ENCODE measurements at regions not wholly inside any gene's neighbourhood (a gene's known extent, or its start where the extent isn't known, plus 50 kb on each side); places are given as distances from the start of the nearest gene placed in this dataset.

DNA sequence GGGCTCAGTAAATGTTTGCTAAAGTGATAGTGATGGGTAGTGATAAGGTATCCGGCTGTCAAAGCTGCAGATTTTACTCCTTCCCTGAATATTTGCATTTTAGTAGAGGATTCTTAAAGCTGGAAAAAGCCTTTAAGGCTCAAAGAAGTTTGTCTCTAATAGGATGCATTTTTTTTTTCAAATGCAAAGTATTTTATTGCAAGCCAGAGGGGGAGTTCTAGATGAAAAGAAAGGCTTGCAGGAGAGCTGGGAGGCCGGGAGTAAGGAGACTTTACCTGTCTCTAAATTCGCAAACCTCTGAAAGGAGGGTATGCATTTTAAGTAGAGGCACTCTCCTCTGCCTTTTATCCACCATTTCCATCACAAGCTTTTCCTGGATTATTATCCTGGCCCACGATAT, 100.7 kb upstream of the FNDC3A start:
- 82% methylated on average over 4 of the region's 4 CpGs for WGBS (ENCODE audit: low lambda C conversion rate)
- CTCF ChIA-PET: interaction anchor here (1.3 kb wide), 1 partner anchor 30 kb away, joined by 3 read pairs; no protein-coding TSS in a partner anchor
- POLR2A ChIA-PET: no interaction called here

GRCh38 chr13:48876289-48876688, 99.4 kb upstream of the FNDC3A start:
- no peak overlapping the region for H3K9ac ChIP-seq
- H3K27me3 ChIP-seq (ENCODE audit: insufficient read depth): no peaks in the 10 kb centered on the region
- no peak overlapping the region for H2AFZ ChIP-seq (ENCODE audit: low read depth)
- TF ChIP-seq MXI1 (IDR thresholded peaks at IDR 0.05; ENCODE audit: low read depth, low read length): no peak
- TF ChIP-seq EZH2phosphoT487 (IDR thresholded peaks at IDR 0.05; ENCODE audit: borderline replicate concordance, low read depth): no peak
- TF ChIP-seq, protein P1, sequence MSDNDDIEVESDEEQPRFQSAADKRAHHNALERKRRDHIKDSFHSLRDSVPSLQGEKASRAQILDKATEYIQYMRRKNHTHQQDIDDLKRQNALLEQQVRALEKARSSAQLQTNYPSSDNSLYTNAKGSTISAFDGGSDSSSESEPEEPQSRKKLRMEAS (IDR thresholded peaks at IDR 0.05; ENCODE audit: low read depth): no peak
- no peak for TF ChIP-seq TCF12 (IDR thresholded peaks at IDR 0.05)
- TF ChIP-seq JUND (IDR thresholded peaks at IDR 0.05): no peak
- no peak for TF ChIP-seq TEAD4 (IDR thresholded peaks at IDR 0.05; ENCODE audit: borderline replicate concordance, insufficient read depth)
- TF ChIP-seq, protein P2, sequence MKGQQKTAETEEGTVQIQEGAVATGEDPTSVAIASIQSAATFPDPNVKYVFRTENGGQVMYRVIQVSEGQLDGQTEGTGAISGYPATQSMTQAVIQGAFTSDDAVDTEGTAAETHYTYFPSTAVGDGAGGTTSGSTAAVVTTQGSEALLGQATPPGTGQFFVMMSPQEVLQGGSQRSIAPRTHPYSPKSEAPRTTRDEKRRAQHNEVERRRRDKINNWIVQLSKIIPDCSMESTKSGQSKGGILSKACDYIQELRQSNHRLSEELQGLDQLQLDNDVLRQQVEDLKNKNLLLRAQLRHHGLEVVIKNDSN (IDR thresholded peaks at IDR 0.05; ENCODE audit: borderline replicate concordance, low read depth): no peak
- no peak for TF ChIP-seq RXRA (IDR thresholded peaks at IDR 0.05; ENCODE audit: borderline replicate concordance, low read depth)
- no peak for TF ChIP-seq NRF1 (IDR thresholded peaks at IDR 0.05; ENCODE audit: low read depth, low read length)
- DNase-seq: no peak
- POLR2A ChIA-PET: no interaction called here
- no peaks in the 10 kb centered on the region for H3K79me2 ChIP-seq (ENCODE audit: insufficient read depth)
- H3K4me3 ChIP-seq (ENCODE audit: low read depth in 2 of 2, low read length in 1 of 2): no peak overlapping the region
- H3K4me2 ChIP-seq: no peak overlapping the region
- CTCF ChIA-PET: interaction anchor here (0.7 kb wide), 1 partner anchor 14 kb away, joined by 3 read pairs; no protein-coding TSS in a partner anchor
- H3K36me3 ChIP-seq (replicated peaks in 1 of 2; ENCODE audit: control insufficient read depth in 1 of 2, insufficient read depth in 2 of 2, low read length in 1 of 2): no peaks in the 10 kb centered on the region
- H4K20me1 ChIP-seq (ENCODE audit: insufficient read depth): no peaks in the 10 kb centered on the region
- peaks cover 0 to 5% of the 10 kb centered on the region in 2 experiments; a peak in 1 of 4 replicates for H3K4me1 ChIP-seq (ENCODE audit: control insufficient read depth in 1 of 2, insufficient read depth in 2 of 2, low read depth in 1 of 2, low read length in 1 of 2)
- H3K9me2 ChIP-seq: no peaks in the 10 kb centered on the region
- H3K9me3 ChIP-seq: no peaks in the 10 kb centered on the region
- no peaks in the 10 kb centered on the region for H3F3A ChIP-seq (replicated peaks; ENCODE audit: insufficient read depth)
- H3K27ac ChIP-seq (ENCODE audit: low read depth in 2 of 2, low read length in 1 of 2): no peak overlapping the region

More for the DNA sequence above, 100.7 kb upstream of the FNDC3A start:
- Histone ChIP-seq H3K9ac (no peak overlapping the region), H3K4me1 (ENCODE audit: control insufficient read depth in 1 of 2, insufficient read depth in 2 of 2, low read depth in 1 of 2, low read length in 1 of 2) (peaks cover 0 to 5% of the 10 kb centered on the region in 2 experiments; a peak in 1 of 4 replicates), H3K79me2 (ENCODE audit: insufficient read depth) (no peaks in the 10 kb centered on the region), H3K36me3 (replicated peaks in 1 of 2; ENCODE audit: control insufficient read depth in 1 of 2, insufficient read depth in 2 of 2, low read length in 1 of 2) (no peaks in the 10 kb centered on the region), H3F3A (replicated peaks; ENCODE audit: insufficient read depth) (no peaks in the 10 kb centered on the region), H2AFZ (ENCODE audit: low read depth) (no peak overlapping the region), H3K4me3 (ENCODE audit: low read depth in 2 of 2, low read length in 1 of 2) (no peak overlapping the region), H4K20me1 (ENCODE audit: insufficient read depth) (no peaks in the 10 kb centered on the region), H3K9me2 (no peaks in the 10 kb centered on the region), H3K9me3 (no peaks in the 10 kb centered on the region), H3K27ac (ENCODE audit: low read depth in 2 of 2, low read length in 1 of 2) (no peak overlapping the region), H3K27me3 (ENCODE audit: insufficient read depth) (no peaks in the 10 kb centered on the region), H3K4me2 (no peak overlapping the region)
- no peak for TF ChIP-seq EZH2phosphoT487 (IDR thresholded peaks at IDR 0.05; ENCODE audit: borderline replicate concordance, low read depth)
- no peak for DNase-seq

DNA sequence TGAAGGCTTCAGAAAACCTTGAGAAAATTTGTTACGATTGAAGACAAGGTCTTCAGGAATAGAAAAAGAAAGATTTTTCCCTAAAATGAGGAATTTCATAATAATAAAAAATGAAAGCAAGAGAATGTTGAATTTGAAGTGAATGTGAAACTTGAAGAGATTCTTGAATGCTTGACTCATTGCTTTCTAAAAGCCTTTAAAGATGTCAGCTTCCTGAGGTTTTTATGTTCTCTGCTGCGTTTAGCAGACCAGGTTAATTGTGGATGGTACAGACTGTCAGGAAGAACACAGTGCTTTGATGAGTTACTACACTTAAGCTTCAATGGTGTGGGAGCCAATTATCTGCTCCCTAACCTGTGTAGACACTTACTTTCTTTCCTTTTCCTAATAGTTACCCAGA, 96.3 kb upstream of the FNDC3A start:
- TF ChIP-seq, protein P3, sequence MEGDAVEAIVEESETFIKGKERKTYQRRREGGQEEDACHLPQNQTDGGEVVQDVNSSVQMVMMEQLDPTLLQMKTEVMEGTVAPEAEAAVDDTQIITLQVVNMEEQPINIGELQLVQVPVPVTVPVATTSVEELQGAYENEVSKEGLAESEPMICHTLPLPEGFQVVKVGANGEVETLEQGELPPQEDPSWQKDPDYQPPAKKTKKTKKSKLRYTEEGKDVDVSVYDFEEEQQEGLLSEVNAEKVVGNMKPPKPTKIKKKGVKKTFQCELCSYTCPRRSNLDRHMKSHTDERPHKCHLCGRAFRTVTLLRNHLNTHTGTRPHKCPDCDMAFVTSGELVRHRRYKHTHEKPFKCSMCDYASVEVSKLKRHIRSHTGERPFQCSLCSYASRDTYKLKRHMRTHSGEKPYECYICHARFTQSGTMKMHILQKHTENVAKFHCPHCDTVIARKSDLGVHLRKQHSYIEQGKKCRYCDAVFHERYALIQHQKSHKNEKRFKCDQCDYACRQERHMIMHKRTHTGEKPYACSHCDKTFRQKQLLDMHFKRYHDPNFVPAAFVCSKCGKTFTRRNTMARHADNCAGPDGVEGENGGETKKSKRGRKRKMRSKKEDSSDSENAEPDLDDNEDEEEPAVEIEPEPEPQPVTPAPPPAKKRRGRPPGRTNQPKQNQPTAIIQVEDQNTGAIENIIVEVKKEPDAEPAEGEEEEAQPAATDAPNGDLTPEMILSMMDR (IDR thresholded peaks at IDR 0.05): no peak
- TF ChIP-seq SIN3A (IDR thresholded peaks at IDR 0.05; ENCODE audit: borderline replicate concordance, low read depth, low read length) (no peak), PBX3 (IDR thresholded peaks at IDR 0.05) (0 out of 2 replicates have a peak, but pooled peaks have one; percentile 15), FOSL2 (IDR thresholded peaks at IDR 0.05; ENCODE audit: borderline replicate concordance, low read depth) (0 out of 2 replicates have a peak, but pooled peaks have one; percentile 5)
- TF ChIP-seq, protein P4, sequence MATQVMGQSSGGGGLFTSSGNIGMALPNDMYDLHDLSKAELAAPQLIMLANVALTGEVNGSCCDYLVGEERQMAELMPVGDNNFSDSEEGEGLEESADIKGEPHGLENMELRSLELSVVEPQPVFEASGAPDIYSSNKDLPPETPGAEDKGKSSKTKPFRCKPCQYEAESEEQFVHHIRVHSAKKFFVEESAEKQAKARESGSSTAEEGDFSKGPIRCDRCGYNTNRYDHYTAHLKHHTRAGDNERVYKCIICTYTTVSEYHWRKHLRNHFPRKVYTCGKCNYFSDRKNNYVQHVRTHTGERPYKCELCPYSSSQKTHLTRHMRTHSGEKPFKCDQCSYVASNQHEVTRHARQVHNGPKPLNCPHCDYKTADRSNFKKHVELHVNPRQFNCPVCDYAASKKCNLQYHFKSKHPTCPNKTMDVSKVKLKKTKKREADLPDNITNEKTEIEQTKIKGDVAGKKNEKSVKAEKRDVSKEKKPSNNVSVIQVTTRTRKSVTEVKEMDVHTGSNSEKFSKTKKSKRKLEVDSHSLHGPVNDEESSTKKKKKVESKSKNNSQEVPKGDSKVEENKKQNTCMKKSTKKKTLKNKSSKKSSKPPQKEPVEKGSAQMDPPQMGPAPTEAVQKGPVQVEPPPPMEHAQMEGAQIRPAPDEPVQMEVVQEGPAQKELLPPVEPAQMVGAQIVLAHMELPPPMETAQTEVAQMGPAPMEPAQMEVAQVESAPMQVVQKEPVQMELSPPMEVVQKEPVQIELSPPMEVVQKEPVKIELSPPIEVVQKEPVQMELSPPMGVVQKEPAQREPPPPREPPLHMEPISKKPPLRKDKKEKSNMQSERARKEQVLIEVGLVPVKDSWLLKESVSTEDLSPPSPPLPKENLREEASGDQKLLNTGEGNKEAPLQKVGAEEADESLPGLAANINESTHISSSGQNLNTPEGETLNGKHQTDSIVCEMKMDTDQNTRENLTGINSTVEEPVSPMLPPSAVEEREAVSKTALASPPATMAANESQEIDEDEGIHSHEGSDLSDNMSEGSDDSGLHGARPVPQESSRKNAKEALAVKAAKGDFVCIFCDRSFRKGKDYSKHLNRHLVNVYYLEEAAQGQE (IDR thresholded peaks at IDR 0.05; ENCODE audit: low read depth, low read length): no peak

More for the DNA sequence above, 96.3 kb upstream of the FNDC3A start:
- H3K4me2 ChIP-seq: peak overlapping the region; percentile 38; the same call in 1 of the 2 replicates
- no peaks in the 10 kb centered on the region for H3K9me2 ChIP-seq
- ChIA-PET POLR2A (no interaction called here), CTCF (interaction anchor here (1.2 kb wide), 1 partner anchor 10 kb away, joined by 5 read pairs; no protein-coding TSS in a partner anchor)
- H3K4me1 ChIP-seq (ENCODE audit: control insufficient read depth in 1 of 2, insufficient read depth in 2 of 2, low read depth in 1 of 2, low read length in 1 of 2): peaks cover 0 to 6% of the 10 kb centered on the region in 2 experiments; a peak in 1 of 4 replicates
- WGBS (ENCODE audit: low lambda C conversion rate): 45% methylated on average over 2 of the region's 2 CpGs
- no peaks in the 10 kb centered on the region for H3K9me3 ChIP-seq
- peak overlapping the region; percentile 69 for H2AFZ ChIP-seq (ENCODE audit: low read depth)
- no peaks in the 10 kb centered on the region for H3K36me3 ChIP-seq (replicated peaks in 1 of 2; ENCODE audit: control insufficient read depth in 1 of 2, insufficient read depth in 2 of 2, low read length in 1 of 2)
- no peak for DNase-seq
- peaks cover 1% of the 10 kb centered on the region for H3F3A ChIP-seq (replicated peaks; ENCODE audit: insufficient read depth)
- H4K20me1 ChIP-seq (ENCODE audit: insufficient read depth): no peaks in the 10 kb centered on the region
- H3K9ac ChIP-seq: no peak overlapping the region
- H3K27ac ChIP-seq (ENCODE audit: low read depth in 2 of 2, low read length in 1 of 2): peak overlapping the region in 1 of 2 experiments; percentile 19; a peak in 2 of 4 replicates
- no peaks in the 10 kb centered on the region for H3K27me3 ChIP-seq (ENCODE audit: insufficient read depth)
- H3K79me2 ChIP-seq (ENCODE audit: insufficient read depth): no peaks in the 10 kb centered on the region
- H3K4me3 ChIP-seq (ENCODE audit: low read depth in 2 of 2, low read length in 1 of 2): no peak overlapping the region
